ENCODE measurements at regions not wholly inside any gene's neighbourhood (a gene's known extent, or its start where the extent isn't known, plus 50 kb on each side); places are given as distances from the start of the nearest gene placed in this dataset.
"Not testable (repeated sequence)": the region's sequence is repeated elsewhere in the genome, so short reads cannot be mapped to it uniquely, and the experiment has no call there.

GRCh38 chr6:71681234-71681867 is 205.0 kb upstream of the RIMS1 start:
- no peak overlapping the region for H3K4me3 ChIP-seq (ENCODE audit: low read depth, low read length)
- WGBS = 61% methylated on average over 2 of the region's 2 CpGs

GRCh38 chr6:71686021-71686677 is 200.2 kb upstream of the RIMS1 start:
- H3K36me3 ChIP-seq (ENCODE audit: insufficient read depth); H3K27ac ChIP-seq (ENCODE audit: low read depth); H3K4me3 ChIP-seq (ENCODE audit: low read depth, low read length); H3K4me1 ChIP-seq (ENCODE audit: insufficient read depth); DNase-seq (ENCODE audit: extremely low spot score): not testable (repeated sequence)
- 95% methylated on average over 23 of the region's 23 CpGs for WGBS

More at GRCh38 chr6:71681234-71681867, 205.0 kb upstream of the RIMS1 start:
- DNase-seq (ENCODE audit: extremely low spot score) = no peak
- Histone ChIP-seq H3K27ac (ENCODE audit: low read depth) (no peak overlapping the region), H3K36me3 (ENCODE audit: insufficient read depth) (no peaks in the 10 kb centered on the region), H3K4me1 (ENCODE audit: insufficient read depth) (no peaks in the 10 kb centered on the region)

GRCh38 chr6:71698702-71699101 is 187.6 kb upstream of the RIMS1 start:
- Histone ChIP-seq H3K4me1 (ENCODE audit: insufficient read depth) (no peaks in the 10 kb centered on the region), H3K27ac (ENCODE audit: low read depth) (no peak overlapping the region), H3K4me3 (ENCODE audit: low read depth, low read length) (no peak overlapping the region), H3K36me3 (ENCODE audit: insufficient read depth) (no peaks in the 10 kb centered on the region)
- 92% methylated on average over 2 of the region's 2 CpGs for WGBS
- no peak for DNase-seq (ENCODE audit: extremely low spot score)

GRCh38 chr6:71706523-71706922 is 179.8 kb upstream of the RIMS1 start:
- no peak overlapping the region for H3K4me3 ChIP-seq (ENCODE audit: low read depth, low read length)
- no peaks in the 10 kb centered on the region for H3K36me3 ChIP-seq (ENCODE audit: insufficient read depth)
- DNase-seq (ENCODE audit: extremely low spot score) = no peak
- 33% methylated on average over 1 of the region's 1 CpG for whole genome bisulfite sequencing
- no peak overlapping the region for H3K27ac ChIP-seq (ENCODE audit: low read depth)
- no peaks in the 10 kb centered on the region for H3K4me1 ChIP-seq (ENCODE audit: insufficient read depth)

DNA sequence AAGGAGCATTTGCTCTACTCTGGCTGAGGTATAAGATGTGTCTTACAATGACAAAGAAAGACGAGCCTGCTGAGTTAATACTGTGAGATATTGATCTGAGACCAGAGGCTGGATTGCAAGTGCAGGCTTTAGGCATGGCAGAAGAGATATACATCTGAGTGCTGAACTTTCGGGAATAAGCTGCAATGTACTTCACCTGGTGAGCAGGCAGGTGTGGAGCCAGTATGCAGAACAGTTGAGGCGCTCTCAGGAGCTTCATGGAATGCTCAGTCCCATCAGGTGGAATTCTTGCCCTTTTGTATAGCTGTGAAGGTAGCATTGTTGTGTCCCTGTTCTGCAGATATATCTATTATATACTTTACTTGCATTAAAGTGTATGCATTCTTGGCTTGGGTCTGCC is 179.3 kb upstream of the RIMS1 start:
- Histone ChIP-seq H3K4me3 (ENCODE audit: low read depth, low read length) (no peak overlapping the region), H3K36me3 (ENCODE audit: insufficient read depth) (no peaks in the 10 kb centered on the region), H3K27ac (ENCODE audit: low read depth) (no peak overlapping the region), H3K4me1 (ENCODE audit: insufficient read depth) (no peaks in the 10 kb centered on the region)
- WGBS = 72% methylated on average over 3 of the region's 3 CpGs
- no peak for DNase-seq (ENCODE audit: extremely low spot score)

DNA sequence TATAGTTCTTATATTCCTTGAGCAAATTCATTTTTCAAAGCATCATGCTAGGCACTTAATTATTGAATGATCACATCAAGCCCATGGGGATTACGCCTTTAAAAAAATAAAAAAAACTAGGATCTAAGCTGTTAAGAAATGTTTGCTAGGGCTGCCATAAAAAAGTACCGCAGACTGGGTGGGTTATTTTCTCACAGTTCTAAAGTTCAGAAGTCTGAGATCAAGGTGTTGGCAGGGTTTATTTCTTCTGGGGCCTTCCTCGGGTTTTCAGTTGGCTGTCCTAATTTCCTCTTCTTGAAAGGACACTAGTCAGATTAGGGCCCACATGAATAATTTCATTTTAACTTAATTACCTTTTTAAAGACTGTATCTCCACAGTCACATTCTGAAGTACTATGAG is 165.6 kb upstream of the RIMS1 start:
- DNase-seq (ENCODE audit: extremely low spot score) = no peak
- no peak overlapping the region for H3K4me3 ChIP-seq (ENCODE audit: low read depth, low read length)
- WGBS = 50% methylated on average over 3 of the region's 3 CpGs
- H3K4me1 ChIP-seq (ENCODE audit: insufficient read depth) = no peaks in the 10 kb centered on the region
- no peak overlapping the region for H3K27ac ChIP-seq (ENCODE audit: low read depth)
- no peaks in the 10 kb centered on the region for H3K36me3 ChIP-seq (ENCODE audit: insufficient read depth)

DNA sequence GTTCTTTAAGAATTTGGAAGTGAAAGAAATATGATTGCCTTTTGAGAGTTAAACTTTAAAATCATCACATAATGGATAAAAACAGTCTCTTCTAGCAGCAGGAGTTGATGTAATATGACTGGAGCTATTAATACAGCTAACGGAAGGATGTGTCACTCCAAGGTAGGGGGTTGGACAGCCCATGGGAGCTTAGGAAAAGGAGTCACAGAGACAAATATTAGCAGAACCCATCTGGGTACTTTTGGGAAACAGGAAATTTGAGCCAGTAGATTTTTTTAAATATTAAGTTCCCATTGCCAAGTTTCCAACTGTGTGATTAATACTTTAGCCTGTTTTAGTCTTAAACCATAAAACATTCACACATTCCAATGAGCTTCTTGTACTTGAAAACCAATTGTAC is 164.7 kb upstream of the RIMS1 start:
- DNase-seq (ENCODE audit: extremely low spot score) = no peak
- Histone ChIP-seq H3K27ac (ENCODE audit: low read depth) (no peak overlapping the region), H3K36me3 (ENCODE audit: insufficient read depth) (no peaks in the 10 kb centered on the region), H3K4me3 (ENCODE audit: low read depth, low read length) (no peak overlapping the region), H3K4me1 (ENCODE audit: insufficient read depth) (no peaks in the 10 kb centered on the region)
- 49% methylated on average over 1 of the region's 1 CpG for WGBS

- 78% methylated on average over 2 of the region's 2 CpGs for WGBS
- no peak overlapping the region for H3K4me3 ChIP-seq (ENCODE audit: low read depth, low read length)
- no peak overlapping the region for H3K27ac ChIP-seq (ENCODE audit: low read depth)
- H3K4me1 ChIP-seq (ENCODE audit: insufficient read depth) = no peaks in the 10 kb centered on the region
- no peak for DNase-seq (ENCODE audit: extremely low spot score)
- no peaks in the 10 kb centered on the region for H3K36me3 ChIP-seq (ENCODE audit: insufficient read depth)
Measured at GRCh38 chr6:71722736-71723135, 163.6 kb upstream of the RIMS1 start.

DNA sequence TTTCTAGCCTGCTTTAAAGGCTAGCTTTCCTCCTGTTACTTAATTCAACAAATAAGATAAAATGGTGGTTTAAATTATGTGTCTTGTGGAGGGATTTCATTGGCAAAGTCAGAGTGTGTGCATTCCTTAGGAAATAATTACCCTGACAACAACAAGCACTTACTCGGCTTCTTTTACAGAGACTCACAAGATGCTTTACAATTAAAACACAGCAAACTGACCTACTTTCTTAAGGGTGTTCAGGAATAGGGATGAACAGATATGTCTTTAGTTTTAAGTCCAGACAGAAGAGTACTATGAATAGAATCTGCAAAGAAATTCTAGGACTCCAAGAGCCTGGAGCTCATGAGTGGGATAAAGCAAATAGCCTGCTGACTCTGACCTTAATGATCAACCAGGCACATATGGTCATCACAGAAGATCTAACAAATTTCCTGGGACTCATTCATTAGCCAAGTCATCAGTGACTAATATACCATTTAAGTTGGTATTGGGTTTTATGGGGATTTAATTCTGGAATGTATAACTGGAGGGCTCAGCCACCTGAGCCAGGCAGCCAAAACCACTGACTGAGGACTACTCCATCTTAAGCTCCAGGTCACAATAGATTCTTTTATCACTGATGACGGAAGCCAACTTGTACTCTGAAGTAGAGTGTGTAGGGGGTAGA is 161.8 kb upstream of the RIMS1 start:
- Histone ChIP-seq H3K4me3 (ENCODE audit: low read depth, low read length) (no peak overlapping the region), H3K36me3 (ENCODE audit: insufficient read depth) (no peaks in the 10 kb centered on the region), H3K4me1 (ENCODE audit: insufficient read depth) (no peaks in the 10 kb centered on the region), H3K27ac (ENCODE audit: low read depth) (no peak overlapping the region)
- 72% methylated on average over 2 of the region's 2 CpGs for WGBS
- DNase-seq (ENCODE audit: extremely low spot score) = no peak

DNA sequence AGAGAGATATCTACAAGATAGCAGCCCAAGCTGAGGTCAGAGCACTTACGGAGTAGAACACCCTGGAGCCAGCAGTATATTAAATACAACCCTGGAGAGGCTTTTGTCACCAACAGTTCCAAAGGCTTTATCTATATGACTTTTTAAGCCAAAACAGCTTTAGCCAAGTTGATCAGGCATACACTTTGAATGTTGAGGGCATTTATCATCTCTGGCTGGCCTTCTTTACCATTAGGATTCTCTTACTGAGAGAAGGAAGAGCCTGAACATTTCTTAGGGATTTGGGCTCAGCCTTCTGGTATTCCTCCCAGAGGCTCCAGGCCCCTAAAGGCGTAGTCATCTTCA is 161.3 kb upstream of the RIMS1 start:
- Histone ChIP-seq H3K36me3 (ENCODE audit: insufficient read depth) (no peaks in the 10 kb centered on the region), H3K4me1 (ENCODE audit: insufficient read depth) (no peaks in the 10 kb centered on the region), H3K4me3 (ENCODE audit: low read depth, low read length) (no peak overlapping the region), H3K27ac (ENCODE audit: low read depth) (no peak overlapping the region)
- DNase-seq (ENCODE audit: extremely low spot score) = no peak
- 73% methylated on average over 2 of the region's 2 CpGs for WGBS

DNA sequence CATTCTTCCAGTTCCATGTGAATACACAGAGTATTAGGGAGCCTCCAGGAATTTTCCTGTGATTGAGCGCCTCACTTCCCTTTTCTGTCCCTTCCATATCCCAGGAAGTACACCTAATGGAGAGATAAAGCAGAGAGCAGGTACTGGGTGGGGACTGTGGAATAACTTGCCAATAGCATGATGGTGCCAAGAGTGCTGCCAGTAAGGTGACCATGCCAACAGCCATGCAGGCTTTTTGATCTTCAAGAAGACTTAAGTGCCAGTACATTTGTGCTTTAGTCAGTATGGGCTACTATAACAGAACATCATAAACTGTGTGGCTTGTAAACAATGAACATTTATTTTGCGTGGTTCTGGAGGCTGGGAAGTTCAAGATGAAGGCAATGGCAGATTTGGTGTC is 160.2 kb upstream of the RIMS1 start:
- no peak overlapping the region for H3K27ac ChIP-seq (ENCODE audit: low read depth)
- H3K4me1 ChIP-seq (ENCODE audit: insufficient read depth) = no peaks in the 10 kb centered on the region
- WGBS = 91% methylated on average over 2 of the region's 2 CpGs
- DNase-seq (ENCODE audit: extremely low spot score) = no peak
- H3K4me3 ChIP-seq (ENCODE audit: low read depth, low read length) = no peak overlapping the region
- no peaks in the 10 kb centered on the region for H3K36me3 ChIP-seq (ENCODE audit: insufficient read depth)

GRCh38 chr6:71727632-71728294 is 158.6 kb upstream of the RIMS1 start:
- DNase-seq (ENCODE audit: extremely low spot score) = no peak

GRCh38 chr6:71730284-71730683 is 156.1 kb upstream of the RIMS1 start:
- no peak for DNase-seq (ENCODE audit: extremely low spot score)
- WGBS = 84% methylated on average over 3 of the region's 3 CpGs
- Histone ChIP-seq H3K27ac (ENCODE audit: low read depth) (no peak overlapping the region), H3K36me3 (ENCODE audit: insufficient read depth) (no peaks in the 10 kb centered on the region), H3K4me1 (ENCODE audit: insufficient read depth) (no peaks in the 10 kb centered on the region), H3K4me3 (ENCODE audit: low read depth, low read length) (no peak overlapping the region)

More at GRCh38 chr6:71727632-71728294, 158.6 kb upstream of the RIMS1 start:
- Histone ChIP-seq H3K4me1 (ENCODE audit: insufficient read depth) (no peaks in the 10 kb centered on the region), H3K36me3 (ENCODE audit: insufficient read depth) (no peaks in the 10 kb centered on the region), H3K4me3 (ENCODE audit: low read depth, low read length) (no peak overlapping the region), H3K27ac (ENCODE audit: low read depth) (no peak overlapping the region)
- 37% methylated on average over 2 of the region's 2 CpGs for WGBS
